PC-3 (cell line): ENCODE measurements at regions not wholly inside any gene's neighbourhood (a gene's known extent, or its start where the extent isn't known, plus 50 kb on each side); places are given as distances from the start of the nearest gene placed in this dataset.

ENCODE experiments used
- ATAC-seq: fragments of 200-7000 bp; cut with Tn5 transposase; 2 replicates; pipeline ENCODE4 v1.9.1; 2020; ENCODE audit warnings: mild to moderate bottlenecking, moderate library complexity
- BruUV-seq: library from RNA; stranded (reverse); fragments of 400-500 nt; replicated peaks from 2 replicates; lab custom pipeline; 2021; lab: Mats Ljungman, UMichigan
- CTCF ChIA-PET: fragments of 300-600 bp; sonication (Branson Sonifier 250); formaldehyde crosslinking; loops from one replicate; lab custom pipeline; 2022; ENCODE audit warnings: antibody characterized with exemption; lab: Charles Lee
- POLR2A ChIA-PET: fragments of 300-600 bp; sonication (Branson Sonifier 250); formaldehyde crosslinking; loops from one replicate; lab custom pipeline; 2022; ENCODE audit warnings: antibody characterized with exemption; ENCODE audit not compliant: unreplicated experiment; lab: Charles Lee
- DNase-seq: peaks from one replicate; pipeline ENCODE4 v3.0.0-alpha.2; 2015
- H2AFZ ChIP-seq: fragments of 300-600 bp; sonication (generic); 2 replicates; pipeline ENCODE4 v1.6.0; 2016; ENCODE audit warnings: antibody characterized with exemption, low read length
- H3F3A ChIP-seq: fragments of 300-600 bp; sonication (generic); one replicate; pipeline ENCODE4 v1.6.0; 2017; ENCODE audit warnings: antibody characterized with exemption, low read length, control low read depth, mild to moderate bottlenecking; ENCODE audit not compliant: unreplicated experiment
- H3K27ac ChIP-seq: fragments of 300-600 bp; sonication (generic); 2 replicates; pipeline ENCODE4 v1.5.1; 2016; ENCODE audit warnings: mild to moderate bottlenecking, low read length
- H3K27me3 ChIP-seq: fragments of 300-600 bp; sonication (generic); 2 replicates; pipeline ENCODE4 v1.6.1; 2016; ENCODE audit warnings: low read length, mixed read lengths
- H3K36me3 ChIP-seq: fragments of 300-600 bp; sonication (generic); 2 replicates; pipeline ENCODE4 v1.6.1; 2016; ENCODE audit warnings: low read depth, mixed run types, low read length, mixed read lengths
- H3K4me1 ChIP-seq: fragments of 300-600 bp; sonication (generic); 2 replicates; pipeline ENCODE4 v1.5.1; 2016; ENCODE audit warnings: low read length; ENCODE audit not compliant: insufficient read depth
- H3K4me2 ChIP-seq: fragments of 300-600 bp; sonication (generic); 2 replicates; pipeline ENCODE4 v1.6.0; 2016; ENCODE audit warnings: low read length
- H3K4me3 ChIP-seq: fragments of 300-600 bp; sonication (generic); 2 replicates; pipeline ENCODE4 v1.5.1; 2016; ENCODE audit warnings: mild to moderate bottlenecking, low read length, mixed read lengths
- H3K79me2 ChIP-seq: fragments of 300-600 bp; sonication (generic); 2 replicates; pipeline ENCODE4 v1.6.1; 2017; ENCODE audit warnings: low read length, mixed read lengths
- H3K9ac ChIP-seq: fragments of 300-600 bp; sonication (generic); 2 replicates; pipeline ENCODE4 v1.6.0; 2016; ENCODE audit warnings: mild to moderate bottlenecking, low read length
- H3K9me2 ChIP-seq: fragments of 300-600 bp; sonication (generic); replicated peaks from 2 replicates; pipeline ENCODE4 v1.6.1; 2016; ENCODE audit warnings: mixed run types, low read length, mixed read lengths
- H3K9me3 ChIP-seq: fragments of 300-600 bp; sonication (generic); 2 replicates; pipeline ENCODE4 v1.6.1; 2016; ENCODE audit warnings: low read length, mixed read lengths
- H4K20me1 ChIP-seq: fragments of 300-600 bp; sonication (generic); 2 replicates; pipeline ENCODE4 v1.6.1; 2016; ENCODE audit warnings: low read length, mixed read lengths
- EZH2 ChIP-seq: fragments of 300-600 bp; sonication (generic); IDR thresholded peaks from one replicate; pipeline ENCODE4 v1.6.1; 2017; ENCODE audit warnings: antibody characterized with exemption, mild to moderate bottlenecking, low read length; ENCODE audit not compliant: unreplicated experiment
- EZH2phosphoT487 ChIP-seq: fragments of 300-600 bp; sonication (generic); IDR thresholded peaks from 2 replicates; pipeline ENCODE4 v1.6.1; 2018; ENCODE audit warnings: mild to moderate bottlenecking, antibody characterized with exemption, low read length, borderline replicate concordance
- intact Hi-C: fragments of 100-400 bp; cut with micrococcal nuclease; formaldehyde crosslinking; loops from 2 replicates; pipeline ENCODE4 v1.9.0; 2023
- TF ChIP-seq, protein P1 (sequence below): fragments of 300-600 bp; sonication (generic); conservative IDR thresholded peaks from 2 replicates; pipeline ENCODE4 v1.5.1; 2017; ENCODE audit warnings: antibody characterized with exemption, low read depth, mild to moderate bottlenecking, low read length

GRCh38 chr5:118681655-118682054 lies 306.7 kb downstream of the DTWD2 start:
- H3K4me2 ChIP-seq = no peak overlapping the region
- H3F3A ChIP-seq = no peaks in the 10 kb centered on the region
- H3K27me3 ChIP-seq = no peaks in the 10 kb centered on the region
- intact Hi-C loops = no loop called here
- H3K4me3 ChIP-seq = no peak overlapping the region
- H3K27ac ChIP-seq = no peak overlapping the region
- CTCF ChIA-PET = no interaction called here
- no peaks in the 10 kb centered on the region for H3K9me3 ChIP-seq
- H3K36me3 ChIP-seq = no peaks in the 10 kb centered on the region
- POLR2A ChIA-PET = no interaction called here
- H2AFZ ChIP-seq = no peak overlapping the region
- BruUV-seq = no TSS peak
- no peaks in the 10 kb centered on the region for H4K20me1 ChIP-seq
- DNase-seq = no peak
- no peak for ATAC-seq
- TF ChIP-seq, protein P1, sequence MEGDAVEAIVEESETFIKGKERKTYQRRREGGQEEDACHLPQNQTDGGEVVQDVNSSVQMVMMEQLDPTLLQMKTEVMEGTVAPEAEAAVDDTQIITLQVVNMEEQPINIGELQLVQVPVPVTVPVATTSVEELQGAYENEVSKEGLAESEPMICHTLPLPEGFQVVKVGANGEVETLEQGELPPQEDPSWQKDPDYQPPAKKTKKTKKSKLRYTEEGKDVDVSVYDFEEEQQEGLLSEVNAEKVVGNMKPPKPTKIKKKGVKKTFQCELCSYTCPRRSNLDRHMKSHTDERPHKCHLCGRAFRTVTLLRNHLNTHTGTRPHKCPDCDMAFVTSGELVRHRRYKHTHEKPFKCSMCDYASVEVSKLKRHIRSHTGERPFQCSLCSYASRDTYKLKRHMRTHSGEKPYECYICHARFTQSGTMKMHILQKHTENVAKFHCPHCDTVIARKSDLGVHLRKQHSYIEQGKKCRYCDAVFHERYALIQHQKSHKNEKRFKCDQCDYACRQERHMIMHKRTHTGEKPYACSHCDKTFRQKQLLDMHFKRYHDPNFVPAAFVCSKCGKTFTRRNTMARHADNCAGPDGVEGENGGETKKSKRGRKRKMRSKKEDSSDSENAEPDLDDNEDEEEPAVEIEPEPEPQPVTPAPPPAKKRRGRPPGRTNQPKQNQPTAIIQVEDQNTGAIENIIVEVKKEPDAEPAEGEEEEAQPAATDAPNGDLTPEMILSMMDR = no peak
- no peak for TF ChIP-seq EZH2phosphoT487
- no peak for TF ChIP-seq EZH2
- H3K9me2 ChIP-seq = no peaks in the 10 kb centered on the region
- no peak overlapping the region for H3K9ac ChIP-seq
- no peaks in the 10 kb centered on the region for H3K4me1 ChIP-seq
- H3K79me2 ChIP-seq = no peaks in the 10 kb centered on the region

GRCh38 chr5:118679264-118679940 lies 308.9 kb downstream of the DTWD2 start:
- no peaks in the 10 kb centered on the region for H3K27me3 ChIP-seq
- ChIA-PET POLR2A (no interaction called here), CTCF (no interaction called here)
- no peak overlapping the region for H3K9ac ChIP-seq
- TF ChIP-seq, protein P1 = no peak
- TF ChIP-seq EZH2 (no peak), EZH2phosphoT487 (no peak)
- H3K27ac ChIP-seq = no peak overlapping the region
- no peaks in the 10 kb centered on the region for H3K9me2 ChIP-seq
- no peak for DNase-seq
- intact Hi-C loops = no loop called here
- H3K79me2 ChIP-seq = no peaks in the 10 kb centered on the region
- no peaks in the 10 kb centered on the region for H3F3A ChIP-seq
- no peak for ATAC-seq
- H3K36me3 ChIP-seq = no peaks in the 10 kb centered on the region
- no peak overlapping the region for H2AFZ ChIP-seq
- H4K20me1 ChIP-seq = no peaks in the 10 kb centered on the region
- no peak overlapping the region for H3K4me3 ChIP-seq
- no TSS peak for BruUV-seq
- H3K9me3 ChIP-seq = no peaks in the 10 kb centered on the region
- no peaks in the 10 kb centered on the region for H3K4me1 ChIP-seq
- H3K4me2 ChIP-seq = no peak overlapping the region

DNA sequence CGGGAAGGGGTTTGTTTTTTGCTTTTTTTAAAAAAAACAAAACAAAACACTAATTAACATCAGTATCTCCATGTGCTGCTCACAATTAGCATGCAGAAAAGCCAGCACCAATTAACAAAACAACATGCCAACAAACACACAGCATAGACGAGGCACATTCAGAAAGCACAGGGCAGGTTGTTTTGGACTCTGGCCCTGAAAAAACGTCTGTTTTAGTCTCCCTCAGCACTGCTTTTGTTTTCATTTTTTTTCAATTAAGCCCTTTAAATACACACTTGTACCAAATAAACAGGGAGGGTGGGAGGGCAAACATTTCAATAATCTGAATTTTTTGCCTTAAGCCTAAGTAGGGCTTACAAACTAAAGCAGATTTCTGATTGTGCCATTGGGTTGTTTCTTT lies 309.6 kb downstream of the DTWD2 start:
- CTCF ChIA-PET = no interaction called here
- no peak for ATAC-seq
- H3K27me3 ChIP-seq = no peaks in the 10 kb centered on the region
- TF ChIP-seq, protein P1 = no peak
- no peak for TF ChIP-seq EZH2
- TF ChIP-seq EZH2phosphoT487 = no peak
- H2AFZ ChIP-seq = no peak overlapping the region
- intact Hi-C loops = no loop called here
- POLR2A ChIA-PET = no interaction called here
- H4K20me1 ChIP-seq = no peaks in the 10 kb centered on the region
- no peak overlapping the region for H3K4me2 ChIP-seq
- no peak overlapping the region for H3K9ac ChIP-seq
- H3K9me2 ChIP-seq = no peaks in the 10 kb centered on the region
- H3K79me2 ChIP-seq = no peaks in the 10 kb centered on the region
- H3K36me3 ChIP-seq = no peaks in the 10 kb centered on the region
- no peaks in the 10 kb centered on the region for H3K4me1 ChIP-seq
- H3K4me3 ChIP-seq = no peak overlapping the region
- BruUV-seq = no TSS peak
- no peaks in the 10 kb centered on the region for H3K9me3 ChIP-seq
- no peak overlapping the region for H3K27ac ChIP-seq
- no peak for DNase-seq
- no peaks in the 10 kb centered on the region for H3F3A ChIP-seq
